ENCODE measurements at regions not wholly inside any gene's neighbourhood (a gene's known extent, or its start where the extent isn't known, plus 50 kb on each side); places are given as distances from the start of the nearest gene placed in this dataset.

- DNase-seq (no peak), ATAC-seq (no peak)
- no peak for TF ChIP-seq CTCF (IDR thresholded peaks at IDR 0.05)
- H3K9me3 ChIP-seq: no peaks in the 10 kb centered on the region
- no peak overlapping the region for H3K27ac ChIP-seq
- intact Hi-C loops (cut with DNase I): no loop called here
- no peaks in the 10 kb centered on the region for H3K36me3 ChIP-seq
- H3K27me3 ChIP-seq (ENCODE audit: low read depth): no peaks in the 10 kb centered on the region
- H3K4me3 ChIP-seq: no peak overlapping the region
- H3K4me1 ChIP-seq: no peaks in the 10 kb centered on the region
Measured at GRCh38 chr18:28793901-28794300, 617.0 kb upstream of the CDH2 start.

- H3K27ac ChIP-seq: no peak overlapping the region
- no peaks in the 10 kb centered on the region for H3K36me3 ChIP-seq
- no peak overlapping the region for H3K4me3 ChIP-seq
- no peaks in the 10 kb centered on the region for H3K27me3 ChIP-seq (ENCODE audit: low read depth)
- no peak for TF ChIP-seq CTCF (IDR thresholded peaks at IDR 0.05)
- intact Hi-C loops (cut with DNase I): no loop called here
- no peaks in the 10 kb centered on the region for H3K4me1 ChIP-seq
- no peak for DNase-seq
- H3K9me3 ChIP-seq: no peaks in the 10 kb centered on the region
- no peak for ATAC-seq
Measured at GRCh38 chr18:28792404-28793086, 615.6 kb upstream of the CDH2 start.

GRCh38 chr18:28791101-28791500 is 614.2 kb upstream of the CDH2 start:
- intact Hi-C loops (cut with DNase I): no loop called here
- Histone ChIP-seq H3K27ac (no peak overlapping the region), H3K4me3 (no peak overlapping the region), H3K4me1 (no peaks in the 10 kb centered on the region), H3K27me3 (ENCODE audit: low read depth) (no peaks in the 10 kb centered on the region), H3K9me3 (no peaks in the 10 kb centered on the region), H3K36me3 (no peaks in the 10 kb centered on the region)
- no peak for TF ChIP-seq CTCF (IDR thresholded peaks at IDR 0.05)
- ATAC-seq (no peak), DNase-seq (no peak)

- H3K4me1 ChIP-seq: no peaks in the 10 kb centered on the region
- no peaks in the 10 kb centered on the region for H3K27me3 ChIP-seq (ENCODE audit: low read depth)
- intact Hi-C loops (cut with DNase I): no loop called here
- TF ChIP-seq CTCF (IDR thresholded peaks at IDR 0.05): no peak
- H3K9me3 ChIP-seq: no peaks in the 10 kb centered on the region
- H3K27ac ChIP-seq: no peak overlapping the region
- DNase-seq (no peak), ATAC-seq (no peak)
- H3K4me3 ChIP-seq: no peak overlapping the region
- H3K36me3 ChIP-seq: no peaks in the 10 kb centered on the region
Measured at GRCh38 chr18:28789502-28789901, 612.6 kb upstream of the CDH2 start.

DNA sequence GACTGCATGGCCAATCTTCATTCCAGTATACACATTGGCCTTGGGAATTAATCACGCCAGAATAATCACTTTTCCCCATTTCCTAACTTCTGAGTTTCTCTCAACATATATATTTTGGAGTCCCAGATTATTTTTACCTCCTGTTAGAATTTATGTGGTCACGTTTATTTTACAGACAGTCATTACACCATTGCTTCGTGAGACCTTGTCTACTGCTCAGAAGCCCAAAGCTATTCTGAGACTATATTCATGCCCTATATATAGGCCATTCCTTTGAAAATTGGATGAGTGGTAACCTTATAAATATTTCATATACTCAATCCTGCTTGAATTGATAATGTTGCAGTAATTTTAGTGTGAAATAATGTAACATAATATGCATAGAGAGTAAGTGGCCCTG is 610.0 kb upstream of the CDH2 start:
- no peak overlapping the region for H3K4me3 ChIP-seq
- no peaks in the 10 kb centered on the region for H3K36me3 ChIP-seq
- no peaks in the 10 kb centered on the region for H3K27me3 ChIP-seq (ENCODE audit: low read depth)
- H3K4me1 ChIP-seq: no peaks in the 10 kb centered on the region
- intact Hi-C loops (cut with DNase I): no loop called here
- TF ChIP-seq CTCF (IDR thresholded peaks at IDR 0.05): no peak
- H3K27ac ChIP-seq: no peak overlapping the region
- DNase-seq: no peak
- no peak for ATAC-seq
- H3K9me3 ChIP-seq: no peaks in the 10 kb centered on the region

Data from lower lobe of right lung (tissue), 2 donors.